H1 (cell line): ENCODE measurements at regions not wholly inside any gene's neighbourhood (a gene's known extent, or its start where the extent isn't known, plus 50 kb on each side); places are given as distances from the start of the nearest gene placed in this dataset.

ENCODE experiments used
- CTCF ChIA-PET: fragments of 300-600 bp; sonication (Branson Sonifier 250); formaldehyde crosslinking; loops from one replicate; lab custom pipeline; 2021; ENCODE audit not compliant: partially characterized antibody; lab: Charles Lee
- POLR2A ChIA-PET: fragments of 300-600 bp; sonication (Branson Sonifier 250); formaldehyde crosslinking; loops from one replicate; lab custom pipeline; 2021; ENCODE audit warnings: inconsistent platforms; ENCODE audit not compliant: partially characterized antibody; lab: Charles Lee
- DNase-seq, 2 experiments: peaks; one replicate each; pipeline versions ENCODE4 v3.0.0 to v3.0.0-alpha.2; 2010 to 2022; ENCODE audit warnings: low spot score in 2 of 2, low read depth in 1 of 2, mixed read lengths in 1 of 2
- FAIRE-seq: peaks from 2 replicates; lab custom pipeline; 2011; peaks lifted over from hg19 to GRCh38; lab: Jason Lieb, UNC
- H2AFZ ChIP-seq: 2 replicates; pipeline ENCODE4 v1.8.1; 2012; ENCODE audit warnings: low read length, inconsistent platforms
- H2AK5ac ChIP-seq: 2 replicates; pipeline ENCODE4 v1.6.1; 2013; ENCODE audit warnings: low read depth, low read length
- H2BK120ac ChIP-seq: replicated peaks from 2 replicates; pipeline ENCODE3; 2013; ENCODE audit warnings: low read depth, low read length, inconsistent platforms
- H2BK12ac ChIP-seq: 2 replicates; pipeline ENCODE4 v1.6.1; 2013; ENCODE audit warnings: low read depth, low read length
- H2BK15ac ChIP-seq: 2 replicates; pipeline ENCODE4 v1.6.1; 2013; ENCODE audit warnings: low read length
- H2BK20ac ChIP-seq: 2 replicates; pipeline ENCODE4 v1.6.1; 2013; ENCODE audit warnings: low read length
- H2BK5ac ChIP-seq: 2 replicates; pipeline ENCODE4 v1.6.1; 2013; ENCODE audit warnings: low read depth, low read length
- H3K14ac ChIP-seq: 2 replicates; pipeline ENCODE4 v1.6.1; 2013; ENCODE audit warnings: inconsistent platforms; ENCODE audit not compliant: insufficient read length
- H3K18ac ChIP-seq: 2 replicates; pipeline ENCODE4 v1.6.1; 2013; ENCODE audit warnings: low read length; ENCODE audit errors: extremely low read depth
- H3K23ac ChIP-seq: 2 replicates; pipeline ENCODE4 v1.6.1; 2013; ENCODE audit warnings: inconsistent platforms; ENCODE audit not compliant: insufficient read length
- H3K23me2 ChIP-seq: 2 replicates; pipeline ENCODE4 v1.6.1; 2013; ENCODE audit warnings: low read depth, low read length
- H3K27ac ChIP-seq: 2 replicates; pipeline ENCODE4 v1.6.1; 2011; ENCODE audit warnings: low read depth, low read length, inconsistent platforms
- H3K27me3 ChIP-seq, 4 experiments: replicated peaks in 1 of 4; 1 replicate in 1 of 4; 2 replicates in 3 of 4; pipeline versions ENCODE4 v1.6.1 to v1.8.1; 2011 to 2013; ENCODE audit warnings: low read length in 3 of 4, mild to moderate bottlenecking in 3 of 4, inconsistent platforms in 2 of 4, mixed read lengths in 2 of 4, moderate library complexity in 1 of 4; ENCODE audit not compliant: control insufficient read depth in 3 of 4, insufficient read depth in 3 of 4; ENCODE audit errors: extremely low read depth in 1 of 4
- H3K36me3 ChIP-seq, 4 experiments: 2 replicates each; pipeline versions ENCODE4 v1.6.1 to v1.8.1; 2011 to 2013; ENCODE audit warnings: mild to moderate bottlenecking in 4 of 4, low read length in 3 of 4, moderate library complexity in 2 of 4, control low read depth in 1 of 4, inconsistent platforms in 1 of 4; ENCODE audit not compliant: insufficient read depth in 4 of 4, control insufficient read depth in 2 of 4
- H3K4ac ChIP-seq: replicated peaks from 2 replicates; pipeline ENCODE3; 2013; ENCODE audit warnings: low read length, low read depth, mixed read lengths, inconsistent platforms; ENCODE audit not compliant: insufficient read length
- H3K4me1 ChIP-seq, 4 experiments: replicated peaks in 1 of 4; 1 replicate in 1 of 4; 2 replicates in 3 of 4; pipeline versions ENCODE4 v1.6.1 to v1.8.1; 2011 to 2013; ENCODE audit warnings: low read length in 3 of 4, inconsistent platforms in 2 of 4, mixed read lengths in 1 of 4; ENCODE audit not compliant: insufficient read depth in 4 of 4, control insufficient read depth in 3 of 4
- H3K4me2 ChIP-seq, 2 experiments: 2 replicates each; pipeline versions ENCODE4 v1.6.1 to v1.8.1; 2011 to 2013; ENCODE audit warnings: low read depth in 2 of 2, low read length in 2 of 2, control low read depth in 1 of 2, inconsistent platforms in 1 of 2, mild to moderate bottlenecking in 1 of 2; ENCODE audit not compliant: insufficient read depth in 1 of 2
- H3K4me3 ChIP-seq, 4 experiments: fragments of 200-600, 300-600 bp in 1 of 4; sonication (generic), shearing (Covaris generic), sonication (Bioruptor Twin) in 1 of 4; 2 replicates each; pipeline versions ENCODE4 v1.5.1 to v1.8.1; 2011 to 2016; ENCODE audit warnings: low read length in 4 of 4, low read depth in 3 of 4, control low read depth in 2 of 4, inconsistent platforms in 2 of 4, mild to moderate bottlenecking in 2 of 4, mixed read lengths in 1 of 4, moderate library complexity in 1 of 4; ENCODE audit not compliant: insufficient read depth in 2 of 4; ENCODE audit errors: extremely low read depth in 1 of 4
- H3K56ac ChIP-seq: replicated peaks from 2 replicates; pipeline ENCODE3; 2013; ENCODE audit warnings: low read depth, mild to moderate bottlenecking, mixed read lengths, low read length, inconsistent platforms; ENCODE audit not compliant: insufficient read length
- H3K79me1 ChIP-seq: 2 replicates; pipeline ENCODE4 v1.6.1; 2013; ENCODE audit warnings: low read depth, low read length, control low read depth
- H3K79me2 ChIP-seq, 2 experiments: 2 replicates each; pipeline versions ENCODE4 v1.6.1 to v1.8.1; 2012 to 2013; ENCODE audit warnings: low read length in 2 of 2, mild to moderate bottlenecking in 2 of 2, inconsistent platforms in 1 of 2; ENCODE audit not compliant: insufficient read depth in 2 of 2, control insufficient read depth in 1 of 2
- H3K9ac ChIP-seq, 4 experiments: replicated peaks in 1 of 4; 1 replicate in 1 of 4; 2 replicates in 3 of 4; pipeline versions ENCODE4 v1.6.1 to v1.8.1; 2011 to 2013; ENCODE audit warnings: low read depth in 3 of 4, low read length in 3 of 4, control low read depth in 2 of 4, mild to moderate bottlenecking in 2 of 4, moderate library complexity in 2 of 4, inconsistent platforms in 1 of 4; ENCODE audit errors: extremely low read depth in 1 of 4
- H3K9me3 ChIP-seq, 2 experiments: 2 replicates each; pipeline versions ENCODE4 v1.6.1 to v1.8.1; 2012 to 2013; ENCODE audit warnings: mild to moderate bottlenecking in 2 of 2, moderate library complexity in 2 of 2, control low read depth in 1 of 2, inconsistent platforms in 1 of 2, low read depth in 1 of 2, low read length in 1 of 2, mixed read lengths in 1 of 2; ENCODE audit not compliant: insufficient read depth in 2 of 2
- H4K20me1 ChIP-seq, 2 experiments: replicated peaks in 1 of 2; 2 replicates each; pipeline versions ENCODE3 to v1.8.1; 2011 to 2013; ENCODE audit warnings: inconsistent platforms in 2 of 2, low read length in 2 of 2, mild to moderate bottlenecking in 1 of 2; ENCODE audit not compliant: insufficient read depth in 2 of 2, control insufficient read depth in 1 of 2
- H4K5ac ChIP-seq: 2 replicates; pipeline ENCODE4 v1.6.1; 2013; ENCODE audit warnings: low read length, low read depth, mixed read lengths, inconsistent platforms; ENCODE audit not compliant: insufficient read length
- H4K8ac ChIP-seq: 2 replicates; pipeline ENCODE4 v1.8.0; 2013; ENCODE audit warnings: mild to moderate bottlenecking, moderate library complexity, low read length, inconsistent platforms; ENCODE audit not compliant: insufficient read depth; ENCODE audit errors: extremely low read depth
- H4K91ac ChIP-seq: replicated peaks from 2 replicates; pipeline ENCODE3; 2013; ENCODE audit warnings: low read length, mixed read lengths, inconsistent platforms; ENCODE audit not compliant: insufficient read length
- HDAC2 ChIP-seq, 2 experiments: fragments of 300-600 bp in 1 of 2; sonication (generic) in 1 of 2; IDR thresholded peaks; 2 replicates each; pipeline ENCODE4 v1.6.1; 2011 to 2012; ENCODE audit warnings: low read depth in 2 of 2, low read length in 2 of 2, mild to moderate bottlenecking in 2 of 2, moderate library complexity in 2 of 2, borderline replicate concordance in 1 of 2, inconsistent platforms in 1 of 2
- NANOG ChIP-seq: IDR thresholded peaks from 2 replicates; pipeline ENCODE4 v1.6.1; 2011; ENCODE audit warnings: low read length, low read depth, mild to moderate bottlenecking, inconsistent platforms; ENCODE audit not compliant: insufficient read depth, poor library complexity, severe bottlenecking
- POLR2A ChIP-seq, 2 experiments: IDR thresholded peaks; 1 replicate in 1 of 2; 2 replicates in 1 of 2; pipeline ENCODE4 v1.6.1; 2011; ENCODE audit warnings: low read depth in 2 of 2, low read length in 2 of 2, mild to moderate bottlenecking in 2 of 2; ENCODE audit errors: control extremely low read depth in 1 of 2
- RNF2 ChIP-seq: fragments of 200-900, 300-1000 bp; sonication (generic); IDR thresholded peaks from 2 replicates; pipeline ENCODE4 v1.7.1; 2016; ENCODE audit warnings: borderline replicate concordance, low read depth, mild to moderate bottlenecking, antibody characterized with exemption, low read length; ENCODE audit not compliant: poor library complexity, severe bottlenecking; ENCODE audit errors: missing control alignments
- SIN3A ChIP-seq, 2 experiments: IDR thresholded peaks in 1 of 2; conservative IDR thresholded peaks in 1 of 2; 2 replicates each; pipeline ENCODE4 v1.6.1; 2011 to 2012; ENCODE audit warnings: low read length in 2 of 2, improper control_type of control experiment in 1 of 2, low read depth in 1 of 2, mild to moderate bottlenecking in 1 of 2
- SP4 ChIP-seq: IDR thresholded peaks from 2 replicates; pipeline ENCODE4 v1.6.1; 2012; ENCODE audit warnings: low read length, inconsistent platforms
- TAF1 ChIP-seq: IDR thresholded peaks from 2 replicates; pipeline ENCODE4 v1.6.1; 2011; ENCODE audit warnings: mild to moderate bottlenecking, low read depth, low read length
- TBP ChIP-seq: IDR thresholded peaks from 2 replicates; pipeline ENCODE4 v1.6.1; 2011; ENCODE audit warnings: low read depth, low read length, improper control_type of control experiment
- WGBS, 2 experiments: shearing (Covaris generic) in 1 of 2; methylation state at CpG; one replicate each; pipeline versions ENCODE4 v1.1.6 to v1.1.7; 2013 to 2015; ENCODE audit warnings: low lambda C conversion rate in 2 of 2, mixed read lengths in 2 of 2, inconsistent platforms in 1 of 2, low coverage in 1 of 2, missing lambda C conversion rate in 1 of 2; ENCODE audit not compliant: insufficient replicate concordance in 2 of 2, insufficient coverage in 1 of 2, insufficient read length in 1 of 2; ENCODE audit errors: extremely low coverage in 1 of 2, missing lambda C conversion rate in 1 of 2; 5-methylcytosine and 5-hydroxymethylcytosine counted together

DNA sequence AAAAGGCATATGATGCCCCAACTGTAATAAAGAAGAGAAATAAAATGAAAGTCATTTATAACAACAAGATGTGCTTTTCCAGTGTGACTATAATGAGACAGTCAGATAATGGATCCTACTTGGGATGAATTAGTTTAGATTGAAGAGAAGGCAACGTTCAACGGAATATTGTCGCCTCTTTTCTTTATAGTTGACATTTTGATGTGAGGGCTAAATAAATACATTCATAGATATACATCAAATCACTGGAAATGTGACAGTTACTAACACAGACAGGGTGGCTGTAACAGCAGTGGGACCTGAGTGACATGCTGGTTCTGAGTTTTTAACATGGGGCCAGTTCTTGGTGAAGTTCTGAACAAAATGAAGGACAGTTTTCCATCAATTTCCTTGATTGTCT, 61.1 kb upstream of the ATP2B2 start:
- H3K14ac ChIP-seq, result no peak overlapping the region
- H3K4me3 ChIP-seq, result no peak overlapping the region
- no peak overlapping the region for H3K4ac ChIP-seq
- no peaks in the 10 kb centered on the region for H3K79me1 ChIP-seq
- H3K4me2 ChIP-seq, result no peak overlapping the region
- ChIA-PET POLR2A (no interaction called here), CTCF (interaction anchor here (1.4 kb wide), 1 partner anchor 10 kb away, joined by 3 read pairs; no protein-coding TSS in a partner anchor)
- H4K91ac ChIP-seq, result no peak overlapping the region
- no peak overlapping the region for H3K9ac ChIP-seq
- FAIRE-seq, result no peak
- H3K18ac ChIP-seq, result no peak overlapping the region
- H3K36me3 ChIP-seq, result no peaks in the 10 kb centered on the region
- H2BK5ac ChIP-seq, result no peak overlapping the region
- H2BK20ac ChIP-seq, result no peak overlapping the region
- peaks cover 2% of the 10 kb centered on the region; the same call in 1 of the 2 replicates for H3K23me2 ChIP-seq
- H3K27me3 ChIP-seq, result no peaks in the 10 kb centered on the region
- no peaks in the 10 kb centered on the region for H3K79me2 ChIP-seq
- H3K9me3 ChIP-seq, result peaks cover 0 to 4% of the 10 kb centered on the region in 2 experiments; a peak in 2 of 4 replicates
- no peak overlapping the region for H2BK15ac ChIP-seq
- H4K20me1 ChIP-seq, result no peaks in the 10 kb centered on the region
- H2BK12ac ChIP-seq, result no peak overlapping the region
- 87% methylated on average over 3 of the region's 3 CpGs; no CpG with 5 or more reads in 1 of the 2 experiments for WGBS, 2 experiments
- no peak overlapping the region for H2BK120ac ChIP-seq
- no peak overlapping the region for H3K27ac ChIP-seq
- no peak overlapping the region for H2AK5ac ChIP-seq
- H3K23ac ChIP-seq, result no peak overlapping the region
- no peak for DNase-seq
- no peak overlapping the region for H2AFZ ChIP-seq
- H3K56ac ChIP-seq, result no peak overlapping the region
- TF ChIP-seq POLR2A (IDR thresholded peaks at IDR 0.05; ENCODE audit: control extremely low read depth in 1 of 2, low read depth in 2 of 2, low read length in 2 of 2), result no peak
- no peak for TF ChIP-seq RNF2
- no peak for TF ChIP-seq SIN3A (conservative IDR thresholded peaks at IDR 0.05 in 1 of 2, IDR thresholded peaks at IDR 0.05 in 1 of 2; ENCODE audit: low read depth in 1 of 2, low read length in 2 of 2)
- no peak for TF ChIP-seq HDAC2 (IDR thresholded peaks at IDR 0.05; ENCODE audit: borderline replicate concordance in 1 of 2, low read depth in 2 of 2, low read length in 2 of 2)
- TF ChIP-seq SP4, result no peak
- TF ChIP-seq TBP, result no peak
- no peak for TF ChIP-seq NANOG
- no peak for TF ChIP-seq TAF1
- no peak overlapping the region for H4K8ac ChIP-seq
- no peaks in the 10 kb centered on the region for H3K4me1 ChIP-seq
- H4K5ac ChIP-seq, result no peak overlapping the region
